Neural progenitor cell (in vitro differentiated cells): ENCODE measurements at regions not wholly inside any gene's neighbourhood (a gene's known extent, or its start where the extent isn't known, plus 50 kb on each side); places are given as distances from the start of the nearest gene placed in this dataset.

ENCODE experiments used
- DNase-seq: peaks from one replicate; pipeline ENCODE4 v3.0.0-alpha.2; 2016; ENCODE audit warnings: low spot score
- H2AFZ ChIP-seq: fragments of 200-600 bp; sonication (generic); replicated peaks from 2 replicates; pipeline ENCODE4 v1.6.1; 2016; ENCODE audit warnings: antibody characterized with exemption
- H3F3A ChIP-seq: fragments of 200-600 bp; sonication (generic); 2 replicates; pipeline ENCODE4 v1.6.1; 2016; ENCODE audit warnings: antibody characterized with exemption, low read depth
- H3K27ac ChIP-seq: fragments of 200-600 bp; sonication (generic); 2 replicates; pipeline ENCODE4 v1.5.1; 2016; ENCODE audit warnings: mild to moderate bottlenecking
- H3K27me3 ChIP-seq: fragments of 200-600 bp; sonication (generic); 2 replicates; pipeline ENCODE4 v1.6.1; 2016; ENCODE audit warnings: mild to moderate bottlenecking, moderate library complexity
- H3K36me3 ChIP-seq: fragments of 200-600 bp; sonication (generic); 2 replicates; pipeline ENCODE4 v1.5.1; 2016
- H3K4me1 ChIP-seq: fragments of 200-600 bp; sonication (generic); 2 replicates; pipeline ENCODE4 v1.6.1; 2016; ENCODE audit warnings: mixed run types
- H3K4me2 ChIP-seq: fragments of 200-600 bp; sonication (generic); 2 replicates; pipeline ENCODE4 v1.6.1; 2016
- H3K4me3 ChIP-seq: fragments of 200-600 bp; sonication (generic); 2 replicates; pipeline ENCODE4 v1.5.1; 2016
- H3K79me2 ChIP-seq: fragments of 200-600 bp; sonication (generic); 2 replicates; pipeline ENCODE4 v1.6.1; 2016; ENCODE audit warnings: low read depth
- H3K9ac ChIP-seq: fragments of 200-600 bp; sonication (generic); 2 replicates; pipeline ENCODE4 v1.6.1; 2016
- H3K9me3 ChIP-seq: fragments of 200-600 bp; sonication (generic); 2 replicates; pipeline ENCODE4 v1.5.1; 2016; ENCODE audit warnings: low read depth
- H4K20me1 ChIP-seq: fragments of 200-600 bp; sonication (generic); 2 replicates; pipeline ENCODE4 v1.6.1; 2016; ENCODE audit warnings: low read depth
- H3K27ac Mint-ChIP-seq: 3 replicates; pipeline ENCODE4 v1.8.0; 2021; ENCODE audit warnings: mixed read lengths
- H3K27me3 Mint-ChIP-seq: 2 replicates; pipeline ENCODE4 v1.8.0; 2022; ENCODE audit warnings: low read depth, mild to moderate bottlenecking, inconsistent platforms, moderate library complexity, mixed read lengths; ENCODE audit not compliant: insufficient read depth
- H3K36me3 Mint-ChIP-seq: 3 replicates; pipeline ENCODE4 v1.8.0; 2021; ENCODE audit warnings: mixed read lengths
- H3K4me1 Mint-ChIP-seq: 3 replicates; pipeline ENCODE4 v1.8.0; 2021; ENCODE audit warnings: mixed read lengths
- H3K4me3 Mint-ChIP-seq: 3 replicates; pipeline ENCODE4 v1.8.0; 2021; ENCODE audit warnings: mild to moderate bottlenecking, moderate library complexity, mixed read lengths
- H3K9me3 Mint-ChIP-seq: 3 replicates; pipeline ENCODE4 v1.8.0; 2020; ENCODE audit warnings: mixed read lengths
- EZH2 ChIP-seq: fragments of 200-600 bp; sonication (generic); IDR thresholded peaks from 2 replicates; pipeline ENCODE4 v1.6.1; 2017; ENCODE audit warnings: antibody characterized with exemption, mild to moderate bottlenecking, moderate library complexity
- EZH2phosphoT487 ChIP-seq: fragments of 200-600 bp; sonication (generic); IDR thresholded peaks from 2 replicates; pipeline ENCODE4 v1.6.1; 2017; ENCODE audit warnings: antibody characterized with exemption
- TF ChIP-seq, protein P1 (sequence below): fragments of 200-600 bp; sonication (generic); IDR thresholded peaks from 2 replicates; pipeline ENCODE4 v1.5.1; 2017; ENCODE audit warnings: antibody characterized with exemption, mild to moderate bottlenecking

DNA sequence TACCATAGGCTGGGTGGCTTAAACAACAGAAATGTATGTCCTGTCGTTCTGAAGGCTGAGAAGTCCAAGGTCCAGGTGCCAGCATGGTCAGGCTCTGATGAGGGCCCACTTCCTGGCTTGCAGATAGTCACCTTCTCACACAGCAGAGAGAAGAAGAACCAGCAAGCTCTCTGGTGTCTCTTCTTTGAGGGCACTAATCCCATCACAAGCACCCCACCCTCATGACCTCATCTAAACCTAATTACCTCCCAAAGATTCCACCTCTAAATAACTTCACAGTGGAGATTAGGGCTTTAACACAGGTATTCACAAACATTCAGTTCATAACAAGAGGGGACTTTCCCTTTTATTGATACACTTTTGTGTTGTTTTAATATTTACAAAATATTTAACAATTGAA lies 61.1 kb downstream of the RIN2 start:
- H3K36me3 Mint-ChIP-seq, result peaks cover 10% of the 10 kb centered on the region
- H3K36me3 ChIP-seq, result no peaks in the 10 kb centered on the region
- no peak overlapping the region for H2AFZ ChIP-seq
- no peaks in the 10 kb centered on the region for H3K9me3 ChIP-seq
- no peak overlapping the region for H3K9ac ChIP-seq
- no peaks in the 10 kb centered on the region for H3K79me2 ChIP-seq
- H4K20me1 ChIP-seq, result no peaks in the 10 kb centered on the region
- no peak overlapping the region for H3K27ac Mint-ChIP-seq
- H3K4me1 ChIP-seq, result no peaks in the 10 kb centered on the region
- H3K4me3 ChIP-seq, result no peak overlapping the region
- H3K27me3 ChIP-seq, result no peaks in the 10 kb centered on the region
- H3K27me3 Mint-ChIP-seq, result no peaks in the 10 kb centered on the region
- DNase-seq, result no peak
- H3K9me3 Mint-ChIP-seq, result no peaks in the 10 kb centered on the region
- H3K4me3 Mint-ChIP-seq, result no peak overlapping the region
- TF ChIP-seq EZH2 (no peak), EZH2phosphoT487 (no peak)
- H3K27ac ChIP-seq, result no peak overlapping the region
- no peak overlapping the region for H3K4me2 ChIP-seq
- H3F3A ChIP-seq, result no peaks in the 10 kb centered on the region
- peaks cover 7% of the 10 kb centered on the region for H3K4me1 Mint-ChIP-seq

DNA sequence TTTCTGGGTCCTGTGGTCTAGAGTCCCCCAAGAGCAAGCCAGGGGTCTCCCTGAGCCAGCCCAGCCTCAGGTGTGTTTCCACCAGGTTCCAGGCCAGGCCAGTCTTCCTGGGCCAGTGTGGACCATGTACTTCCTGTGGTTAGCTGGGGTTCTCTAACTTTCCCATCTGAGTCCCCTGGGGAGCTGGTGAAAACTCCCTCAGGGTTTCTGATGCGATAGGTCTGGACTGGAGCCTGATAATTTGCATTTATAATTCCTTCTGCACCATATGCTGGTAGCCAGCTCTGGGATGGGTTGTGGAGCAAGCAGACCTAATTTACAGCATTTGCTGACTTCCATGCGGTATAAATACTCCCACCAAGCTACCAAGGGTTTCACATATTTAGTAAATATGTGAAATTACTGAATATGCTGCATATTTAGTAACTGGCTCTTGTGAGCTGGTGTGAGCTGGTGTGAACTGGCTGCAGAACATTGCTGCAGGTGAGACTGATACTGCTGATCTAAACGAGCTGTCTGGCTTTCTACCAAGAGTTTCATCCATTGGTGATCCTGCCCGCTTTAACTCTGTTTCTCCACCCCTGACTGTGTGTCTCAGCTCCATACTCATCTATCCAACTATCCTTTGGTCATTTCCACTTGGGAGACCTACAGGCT lies 62.6 kb downstream of the RIN2 start:
- Histone ChIP-seq H3K79me2 (no peaks in the 10 kb centered on the region), H3K4me3 (no peak overlapping the region), H3K4me2 (no peak overlapping the region), H3K36me3 (no peaks in the 10 kb centered on the region), H3K9ac (no peak overlapping the region), H3K27me3 (no peaks in the 10 kb centered on the region), H3K9me3 (no peaks in the 10 kb centered on the region), H2AFZ (no peak overlapping the region), H3K27ac (no peak overlapping the region), H3K4me1 (no peaks in the 10 kb centered on the region), H4K20me1 (no peaks in the 10 kb centered on the region), H3F3A (no peaks in the 10 kb centered on the region)
- no peaks in the 10 kb centered on the region for H3K9me3 Mint-ChIP-seq
- H3K36me3 Mint-ChIP-seq, result peaks cover 16% of the 10 kb centered on the region
- H3K27me3 Mint-ChIP-seq, result no peaks in the 10 kb centered on the region
- no peak for TF ChIP-seq EZH2phosphoT487
- TF ChIP-seq EZH2, result no peak
- TF ChIP-seq, protein P1, sequence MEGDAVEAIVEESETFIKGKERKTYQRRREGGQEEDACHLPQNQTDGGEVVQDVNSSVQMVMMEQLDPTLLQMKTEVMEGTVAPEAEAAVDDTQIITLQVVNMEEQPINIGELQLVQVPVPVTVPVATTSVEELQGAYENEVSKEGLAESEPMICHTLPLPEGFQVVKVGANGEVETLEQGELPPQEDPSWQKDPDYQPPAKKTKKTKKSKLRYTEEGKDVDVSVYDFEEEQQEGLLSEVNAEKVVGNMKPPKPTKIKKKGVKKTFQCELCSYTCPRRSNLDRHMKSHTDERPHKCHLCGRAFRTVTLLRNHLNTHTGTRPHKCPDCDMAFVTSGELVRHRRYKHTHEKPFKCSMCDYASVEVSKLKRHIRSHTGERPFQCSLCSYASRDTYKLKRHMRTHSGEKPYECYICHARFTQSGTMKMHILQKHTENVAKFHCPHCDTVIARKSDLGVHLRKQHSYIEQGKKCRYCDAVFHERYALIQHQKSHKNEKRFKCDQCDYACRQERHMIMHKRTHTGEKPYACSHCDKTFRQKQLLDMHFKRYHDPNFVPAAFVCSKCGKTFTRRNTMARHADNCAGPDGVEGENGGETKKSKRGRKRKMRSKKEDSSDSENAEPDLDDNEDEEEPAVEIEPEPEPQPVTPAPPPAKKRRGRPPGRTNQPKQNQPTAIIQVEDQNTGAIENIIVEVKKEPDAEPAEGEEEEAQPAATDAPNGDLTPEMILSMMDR, result no peak
- no peak for DNase-seq
- no peak overlapping the region for H3K27ac Mint-ChIP-seq
- no peak overlapping the region for H3K4me3 Mint-ChIP-seq
- peaks cover 3% of the 10 kb centered on the region for H3K4me1 Mint-ChIP-seq

DNA sequence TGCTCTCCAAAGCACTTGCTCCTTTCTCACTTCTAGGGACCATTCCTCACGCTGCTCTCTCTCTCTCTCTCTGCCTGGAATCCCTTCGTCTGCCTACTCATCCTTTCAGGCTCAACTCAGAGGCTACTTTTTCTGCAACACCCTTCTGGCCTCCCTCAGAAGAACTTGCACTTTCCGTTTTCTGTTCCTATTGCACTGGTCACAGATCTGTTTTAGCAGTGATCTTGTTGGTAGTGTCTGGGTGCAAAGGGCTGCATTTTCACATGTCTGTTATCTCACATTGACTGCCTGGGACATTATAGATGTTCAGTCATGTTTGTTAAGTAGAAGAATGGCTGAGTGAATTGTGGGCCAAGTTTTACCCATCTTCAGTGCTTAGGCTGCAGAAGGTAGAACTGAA lies 63.5 kb downstream of the RIN2 start:
- no peaks in the 10 kb centered on the region for H3F3A ChIP-seq
- no peak for DNase-seq
- H3K27me3 Mint-ChIP-seq, result no peaks in the 10 kb centered on the region

DNA sequence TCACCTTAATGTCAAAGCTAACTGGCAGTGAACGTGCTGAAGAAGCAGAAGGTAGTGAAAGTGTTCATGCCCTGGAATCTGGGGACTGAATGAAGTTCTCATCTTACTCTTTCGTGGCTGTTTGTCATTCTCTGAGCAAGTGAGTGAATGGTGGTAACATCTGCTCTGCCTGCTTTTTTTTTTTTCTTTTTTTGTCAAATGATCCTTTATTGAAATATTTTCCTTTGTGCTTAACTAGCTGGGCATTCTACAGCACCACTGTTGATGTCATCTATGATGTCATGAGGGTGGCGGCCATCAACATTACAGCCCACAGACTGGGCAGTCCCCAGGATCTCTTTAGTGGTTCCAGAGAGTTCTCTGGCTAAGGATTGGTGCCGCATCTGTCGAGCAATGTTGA lies 65.2 kb downstream of the RIN2 start:
- Histone ChIP-seq H3K9ac (no peak overlapping the region), H3K27me3 (no peaks in the 10 kb centered on the region), H3K4me2 (no peak overlapping the region), H3K27ac (no peak overlapping the region), H4K20me1 (no peaks in the 10 kb centered on the region), H2AFZ (no peak overlapping the region), H3F3A (no peaks in the 10 kb centered on the region), H3K79me2 (no peaks in the 10 kb centered on the region), H3K4me3 (no peak overlapping the region), H3K36me3 (no peaks in the 10 kb centered on the region), H3K9me3 (no peaks in the 10 kb centered on the region), H3K4me1 (no peaks in the 10 kb centered on the region)
- TF ChIP-seq, protein P1, result no peak
- TF ChIP-seq EZH2phosphoT487, result no peak
- TF ChIP-seq EZH2, result no peak
- no peak for DNase-seq
- Mint-ChIP-seq H3K27ac (no peak overlapping the region), H3K4me3 (no peak overlapping the region), H3K36me3 (peaks cover 14% of the 10 kb centered on the region), H3K9me3 (no peaks in the 10 kb centered on the region), H3K4me1 (no peaks in the 10 kb centered on the region), H3K27me3 (no peaks in the 10 kb centered on the region)

More for the DNA sequence above, 63.5 kb downstream of the RIN2 start:
- Histone ChIP-seq H3K9me3 (no peaks in the 10 kb centered on the region), H3K36me3 (no peaks in the 10 kb centered on the region), H3K79me2 (no peaks in the 10 kb centered on the region), H3K4me1 (no peaks in the 10 kb centered on the region), H3K27ac (no peak overlapping the region), H3K4me3 (no peak overlapping the region), H4K20me1 (no peaks in the 10 kb centered on the region), H3K4me2 (no peak overlapping the region), H3K9ac (no peak overlapping the region), H2AFZ (no peak overlapping the region), H3K27me3 (no peaks in the 10 kb centered on the region)
- TF ChIP-seq EZH2phosphoT487 (no peak), EZH2 (no peak)
- TF ChIP-seq, protein P1, result no peak
- no peak overlapping the region for H3K27ac Mint-ChIP-seq
- H3K36me3 Mint-ChIP-seq, result peaks cover 14% of the 10 kb centered on the region
- H3K4me3 Mint-ChIP-seq, result no peak overlapping the region
- no peaks in the 10 kb centered on the region for H3K9me3 Mint-ChIP-seq
- no peaks in the 10 kb centered on the region for H3K4me1 Mint-ChIP-seq
